ENCODE measurements at regions not wholly inside any gene's neighbourhood (a gene's known extent, or its start where the extent isn't known, plus 50 kb on each side); places are given as distances from the start of the nearest gene placed in this dataset.

DNA sequence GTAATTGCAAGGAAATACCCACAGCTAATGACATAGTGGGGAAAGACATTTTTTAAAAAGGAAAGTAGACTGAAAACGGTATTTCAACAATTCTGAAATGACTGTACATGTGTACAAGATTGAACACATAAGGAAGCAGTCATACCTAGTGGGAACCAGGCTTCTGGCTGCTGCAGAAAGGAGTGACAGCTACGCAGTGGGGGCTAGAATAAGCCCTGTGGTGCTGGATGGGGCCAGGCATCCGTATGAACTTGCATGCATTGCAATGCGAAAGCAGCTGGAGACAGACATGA, 54.9 kb upstream of the GPR31 start:
- TF ChIP-seq FOXM1 (IDR thresholded peaks at IDR 0.05; ENCODE audit: borderline replicate concordance), result no peak
- TF ChIP-seq HDGF (IDR thresholded peaks at IDR 0.05; ENCODE audit: borderline replicate concordance), result no peak
- TF ChIP-seq, protein P1, sequence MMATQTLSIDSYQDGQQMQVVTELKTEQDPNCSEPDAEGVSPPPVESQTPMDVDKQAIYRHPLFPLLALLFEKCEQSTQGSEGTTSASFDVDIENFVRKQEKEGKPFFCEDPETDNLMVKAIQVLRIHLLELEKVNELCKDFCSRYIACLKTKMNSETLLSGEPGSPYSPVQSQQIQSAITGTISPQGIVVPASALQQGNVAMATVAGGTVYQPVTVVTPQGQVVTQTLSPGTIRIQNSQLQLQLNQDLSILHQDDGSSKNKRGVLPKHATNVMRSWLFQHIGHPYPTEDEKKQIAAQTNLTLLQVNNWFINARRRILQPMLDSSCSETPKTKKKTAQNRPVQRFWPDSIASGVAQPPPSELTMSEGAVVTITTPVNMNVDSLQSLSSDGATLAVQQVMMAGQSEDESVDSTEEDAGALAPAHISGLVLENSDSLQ (IDR thresholded peaks at IDR 0.05), result no peak
- TF ChIP-seq BHLHE40 (IDR thresholded peaks at IDR 0.05; ENCODE audit: borderline replicate concordance), result no peak
- TF ChIP-seq FOXK2 (IDR thresholded peaks at IDR 0.05), result no peak
- no peak for TF ChIP-seq ELF4 (IDR thresholded peaks at IDR 0.05)
- TF ChIP-seq LEF1 (IDR thresholded peaks at IDR 0.05; ENCODE audit: borderline replicate concordance), result no peak
- TF ChIP-seq CTBP1 (IDR thresholded peaks at IDR 0.05; ENCODE audit: borderline replicate concordance), result no peak
- TF ChIP-seq SUZ12 (IDR thresholded peaks at IDR 0.05), result no peak
- no peak for TF ChIP-seq SP1 (IDR thresholded peaks at IDR 0.05)
- no peak for TF ChIP-seq NFRKB (IDR thresholded peaks at IDR 0.05)
- no peak for TF ChIP-seq FOXA1 (IDR thresholded peaks at IDR 0.05)
- TF ChIP-seq ZNF384 (IDR thresholded peaks at IDR 0.05), result no peak
- TF ChIP-seq ARNT (IDR thresholded peaks at IDR 0.05), result no peak
